ENCODE measurements at regions not wholly inside any gene's neighbourhood (a gene's known extent, or its start where the extent isn't known, plus 50 kb on each side); places are given as distances from the start of the nearest gene placed in this dataset.

- no peak for DNase-seq
Observed at GRCh38 chrX:6472652-6473342, 62.1 kb downstream of the VCX3A start.

- DNase-seq = no peak
Observed at GRCh38 chrX:6468706-6469105, 66.2 kb downstream of the VCX3A start.

GRCh38 chrX:6465756-6466155, 69.2 kb downstream of the VCX3A start:
- no peak for DNase-seq

GRCh38 chrX:6464726-6465125, 70.2 kb downstream of the VCX3A start:
- no peak for DNase-seq

GRCh38 chrX:6460893-6461490, 73.9 kb downstream of the VCX3A start:
- DNase-seq = no peak

- DNase-seq = no peak
Observed at GRCh38 chrX:6456196-6456595, 78.7 kb downstream of the VCX3A start.

GRCh38 chrX:6449946-6450345, 85.0 kb downstream of the VCX3A start:
- DNase-seq = no peak

- DNase-seq = peak in 21 of 58 donors; percentile 0 to 40 (median 2)
Observed at GRCh38 chrX:6448003-6448402, 86.9 kb downstream of the VCX3A start.

- DNase-seq = no peak
Observed at GRCh38 chrX:6446582-6446981, 88.3 kb downstream of the VCX3A start.

GRCh38 chrX:6440648-6441047, 94.3 kb downstream of the VCX3A start:
- DNase-seq = no peak

- no peak for DNase-seq
Observed at GRCh38 chrX:6432226-6432625, 102.7 kb downstream of the VCX3A start.

- DNase-seq = no peak
Observed at GRCh38 chrX:6407542-6407941, 127.4 kb downstream of the VCX3A start.

GRCh38 chrX:6386837-6387236, 148.1 kb downstream of the VCX3A start:
- no peak for DNase-seq

- DNase-seq = no peak
Observed at GRCh38 chrX:6384921-6385320, 150.0 kb downstream of the VCX3A start.

- DNase-seq = peak in 38 of 58 donors; percentile 0 to 62 (median 8)
Observed at GRCh38 chrX:6384371-6384770, 150.5 kb downstream of the VCX3A start.

- DNase-seq = no peak
Observed at GRCh38 chrX:6383917-6384316, 151.0 kb downstream of the VCX3A start.

GRCh38 chrX:6383488-6383887, 151.4 kb downstream of the VCX3A start:
- DNase-seq = no peak

GRCh38 chrX:6382284-6382683, 152.6 kb downstream of the VCX3A start:
- no peak for DNase-seq

GRCh38 chrX:6377103-6377764, 148.6 kb upstream of the NLGN4X start:
- DNase-seq = no peak

- DNase-seq = no peak
Observed at GRCh38 chrX:6374556-6374955, 145.9 kb upstream of the NLGN4X start.

GRCh38 chrX:6372981-6373380, 144.3 kb upstream of the NLGN4X start:
- no peak for DNase-seq

GRCh38 chrX:6371353-6371752, 142.7 kb upstream of the NLGN4X start:
- DNase-seq = no peak

GRCh38 chrX:6363188-6363587, 134.5 kb upstream of the NLGN4X start:
- no peak for DNase-seq
